Effector memory CD8-positive, alpha-beta T cell (primary cell): ENCODE measurements at regions not wholly inside any gene's neighbourhood (a gene's known extent, or its start where the extent isn't known, plus 50 kb on each side); places are given as distances from the start of the nearest gene placed in this dataset.

Experiments
- ATAC-seq: fragments of 150-1000 bp; cut with Tn5 transposase; replicated peaks from 2 replicates; pipeline ENCODE4 v1.10.0; 2021; ENCODE audit warnings: mild to moderate bottlenecking, moderate library complexity
- DNase-seq, 3 experiments: peaks; one replicate each; pipeline ENCODE4 v3.0.0; 2021
- H3K27ac Mint-ChIP-seq, 2 donors: one replicate each; pipeline ENCODE4 v1.8.0; 2022; ENCODE audit warnings: mild to moderate bottlenecking in 2 of 2, mixed read lengths in 2 of 2, moderate library complexity in 2 of 2
- H3K27me3 Mint-ChIP-seq, 2 donors: one replicate each; pipeline ENCODE4 v1.8.0; 2022; ENCODE audit warnings: mixed read lengths in 2 of 2
- H3K36me3 Mint-ChIP-seq: one replicate; pipeline ENCODE4 v1.8.0; 2022; ENCODE audit warnings: mild to moderate bottlenecking, moderate library complexity, mixed read lengths; ENCODE audit not compliant: insufficient read depth
- H3K4me1 Mint-ChIP-seq, 2 donors: one replicate each; pipeline ENCODE4 v1.8.0; 2022; ENCODE audit warnings: low read depth in 2 of 2, mixed read lengths in 2 of 2
- H3K4me3 Mint-ChIP-seq, 2 donors: one replicate each; pipeline ENCODE4 v1.8.0; 2022; ENCODE audit warnings: mild to moderate bottlenecking in 2 of 2, mixed read lengths in 2 of 2, moderate library complexity in 2 of 2
- H3K9me3 Mint-ChIP-seq, 2 donors: one replicate each; pipeline ENCODE4 v1.8.0; 2022; ENCODE audit warnings: mixed read lengths in 2 of 2

- no peak overlapping the region for H3K27ac Mint-ChIP-seq
- H3K4me3 Mint-ChIP-seq = no peak overlapping the region
- ATAC-seq = no peak
- no peaks in the 10 kb centered on the region for H3K9me3 Mint-ChIP-seq
- no peaks in the 10 kb centered on the region for H3K27me3 Mint-ChIP-seq
- peaks cover 4% of the 10 kb centered on the region for H3K36me3 Mint-ChIP-seq
- peaks cover 14 to 17% of the 10 kb centered on the region in 2 donors for H3K4me1 Mint-ChIP-seq
- DNase-seq = no peak
Observed at GRCh38 chr1:58976294-58976693, 192.4 kb upstream of the JUN start.

- no peak for DNase-seq
- no peak for ATAC-seq
- H3K27ac Mint-ChIP-seq = no peak overlapping the region
- no peak overlapping the region for H3K4me3 Mint-ChIP-seq
- H3K36me3 Mint-ChIP-seq = peaks cover 4% of the 10 kb centered on the region
- no peaks in the 10 kb centered on the region for H3K9me3 Mint-ChIP-seq
- H3K4me1 Mint-ChIP-seq = peaks cover 11 to 15% of the 10 kb centered on the region in 2 donors
- H3K27me3 Mint-ChIP-seq = no peaks in the 10 kb centered on the region
Observed at GRCh38 chr1:58977598-58977997, 193.8 kb upstream of the JUN start.

GRCh38 chr1:58978096-58978495, 194.2 kb upstream of the JUN start:
- no peak for ATAC-seq
- H3K9me3 Mint-ChIP-seq = no peaks in the 10 kb centered on the region
- H3K27ac Mint-ChIP-seq = no peak overlapping the region
- H3K4me1 Mint-ChIP-seq = peaks cover 11 to 15% of the 10 kb centered on the region in 2 donors
- peaks cover 4% of the 10 kb centered on the region for H3K36me3 Mint-ChIP-seq
- no peak overlapping the region for H3K4me3 Mint-ChIP-seq
- DNase-seq = no peak
- no peaks in the 10 kb centered on the region for H3K27me3 Mint-ChIP-seq

GRCh38 chr1:58979086-58979485, 195.2 kb upstream of the JUN start:
- no peak for DNase-seq
- no peaks in the 10 kb centered on the region for H3K27me3 Mint-ChIP-seq
- H3K4me3 Mint-ChIP-seq = no peak overlapping the region
- H3K36me3 Mint-ChIP-seq = peaks cover 4% of the 10 kb centered on the region
- no peak for ATAC-seq
- H3K27ac Mint-ChIP-seq = peak overlapping the region in 1 of 2 donors; percentile 61
- H3K9me3 Mint-ChIP-seq = no peaks in the 10 kb centered on the region
- H3K4me1 Mint-ChIP-seq = peaks cover 11 to 18% of the 10 kb centered on the region in 2 donors

- H3K4me3 Mint-ChIP-seq = no peak overlapping the region
- no peak for DNase-seq
- no peaks in the 10 kb centered on the region for H3K27me3 Mint-ChIP-seq
- H3K9me3 Mint-ChIP-seq = no peaks in the 10 kb centered on the region
- no peak for ATAC-seq
- H3K36me3 Mint-ChIP-seq = peaks cover 4% of the 10 kb centered on the region
- no peak overlapping the region for H3K27ac Mint-ChIP-seq
- peaks cover 11 to 18% of the 10 kb centered on the region in 2 donors for H3K4me1 Mint-ChIP-seq
Observed at GRCh38 chr1:58979677-58980076, 195.8 kb upstream of the JUN start.

GRCh38 chr1:58981392-58981791, 197.5 kb upstream of the JUN start:
- no peak for ATAC-seq
- H3K36me3 Mint-ChIP-seq = peaks cover 4% of the 10 kb centered on the region
- no peak for DNase-seq
- peaks cover 11 to 18% of the 10 kb centered on the region in 2 donors for H3K4me1 Mint-ChIP-seq
- H3K9me3 Mint-ChIP-seq = no peaks in the 10 kb centered on the region
- no peak overlapping the region for H3K4me3 Mint-ChIP-seq
- no peak overlapping the region for H3K27ac Mint-ChIP-seq
- H3K27me3 Mint-ChIP-seq = no peaks in the 10 kb centered on the region

- ATAC-seq (no peak), DNase-seq (no peak)
- peaks cover 15 to 26% of the 10 kb centered on the region in 2 donors for H3K4me1 Mint-ChIP-seq
- H3K9me3 Mint-ChIP-seq = no peaks in the 10 kb centered on the region
- no peak overlapping the region for H3K27ac Mint-ChIP-seq
- H3K27me3 Mint-ChIP-seq = no peaks in the 10 kb centered on the region
- no peak overlapping the region for H3K4me3 Mint-ChIP-seq
- H3K36me3 Mint-ChIP-seq = peaks cover 4% of the 10 kb centered on the region
Observed at GRCh38 chr1:58982259-58982998, 198.6 kb upstream of the JUN start.

GRCh38 chr1:58983162-58983561, 199.3 kb upstream of the JUN start:
- H3K36me3 Mint-ChIP-seq = peaks cover 4% of the 10 kb centered on the region
- peaks cover 17 to 28% of the 10 kb centered on the region in 2 donors for H3K4me1 Mint-ChIP-seq
- H3K9me3 Mint-ChIP-seq = no peaks in the 10 kb centered on the region
- no peak for ATAC-seq
- H3K4me3 Mint-ChIP-seq = no peak overlapping the region
- H3K27me3 Mint-ChIP-seq = no peaks in the 10 kb centered on the region
- no peak for DNase-seq
- H3K27ac Mint-ChIP-seq = no peak overlapping the region

GRCh38 chr1:58983633-58984245, 199.9 kb upstream of the JUN start:
- no peak for DNase-seq
- Mint-ChIP-seq H3K4me1 (peaks cover 18 to 25% of the 10 kb centered on the region in 2 donors), H3K36me3 (peaks cover 4% of the 10 kb centered on the region)

GRCh38 chr1:58986996-58987767, 203.3 kb upstream of the JUN start:
- H3K27me3 Mint-ChIP-seq = no peaks in the 10 kb centered on the region
- peaks cover 11 to 14% of the 10 kb centered on the region in 2 donors for H3K4me1 Mint-ChIP-seq
- DNase-seq = peak in 1 of 3 experiments; percentile 12
- peak overlapping the region; percentile 2 to 27 for H3K27ac Mint-ChIP-seq
- no peaks in the 10 kb centered on the region for H3K36me3 Mint-ChIP-seq
- ATAC-seq = peak; percentile 89
- H3K4me3 Mint-ChIP-seq = peak overlapping the region; percentile 3 to 4
- H3K9me3 Mint-ChIP-seq = no peaks in the 10 kb centered on the region

More at GRCh38 chr1:58983633-58984245, 199.9 kb upstream of the JUN start:
- Mint-ChIP-seq H3K4me3 (no peak overlapping the region), H3K27me3 (no peaks in the 10 kb centered on the region), H3K27ac (no peak overlapping the region), H3K9me3 (no peaks in the 10 kb centered on the region)
- no peak for ATAC-seq

- no peaks in the 10 kb centered on the region for H3K36me3 Mint-ChIP-seq
- H3K4me3 Mint-ChIP-seq = no peak overlapping the region
- ATAC-seq (no peak), DNase-seq (no peak)
- H3K27ac Mint-ChIP-seq = no peak overlapping the region
- H3K27me3 Mint-ChIP-seq = peaks cover 0 to 9% of the 10 kb centered on the region in 2 donors
- H3K4me1 Mint-ChIP-seq = peaks cover 11 to 12% of the 10 kb centered on the region in 2 donors
- H3K9me3 Mint-ChIP-seq = no peaks in the 10 kb centered on the region
Observed at GRCh38 chr1:58988752-58989151, 204.9 kb upstream of the JUN start.

GRCh38 chr1:58989845-58990244, 206.0 kb upstream of the JUN start:
- Mint-ChIP-seq H3K4me3 (no peak overlapping the region), H3K36me3 (no peaks in the 10 kb centered on the region), H3K9me3 (no peaks in the 10 kb centered on the region), H3K27me3 (peaks cover 0 to 9% of the 10 kb centered on the region in 2 donors), H3K27ac (no peak overlapping the region), H3K4me1 (peaks cover 11% of the 10 kb centered on the region in 2 donors)
- DNase-seq (no peak), ATAC-seq (no peak)

- H3K4me3 Mint-ChIP-seq = no peak overlapping the region
- H3K27ac Mint-ChIP-seq = no peak overlapping the region
- peaks cover 11% of the 10 kb centered on the region in 2 donors for H3K4me1 Mint-ChIP-seq
- no peaks in the 10 kb centered on the region for H3K36me3 Mint-ChIP-seq
- no peak for ATAC-seq
- no peaks in the 10 kb centered on the region for H3K9me3 Mint-ChIP-seq
- H3K27me3 Mint-ChIP-seq = peaks cover 0 to 9% of the 10 kb centered on the region in 2 donors
- no peak for DNase-seq
Observed at GRCh38 chr1:58991305-58991704, 207.5 kb upstream of the JUN start.
